Sigmoid colon (tissue), 6 donors: ENCODE measurements at regions not wholly inside any gene's neighbourhood (a gene's known extent, or its start where the extent isn't known, plus 50 kb on each side); places are given as distances from the start of the nearest gene placed in this dataset.

ENCODE experiments used
- DNase-seq: peaks from one replicate; pipeline ENCODE4 v3.0.0-alpha.2; 2019
- H3K27ac ChIP-seq, 4 donors: fragments of 200-600 bp; sonication (generic); one replicate each; pipeline ENCODE4 v1.5.1; 2016 to 2019; ENCODE audit warnings: mild to moderate bottlenecking in 1 of 4
- H3K27me3 ChIP-seq, 3 donors: fragments of 200-600 bp; sonication (generic); one replicate each; pipeline ENCODE4 v1.5.1; 2019; ENCODE audit warnings: mild to moderate bottlenecking in 1 of 3
- H3K36me3 ChIP-seq, 4 donors: fragments of 200-600 bp; sonication (generic); one replicate each; pipeline ENCODE4 v1.5.1; 2016 to 2019
- H3K4me1 ChIP-seq, 4 donors: fragments of 200-600 bp; sonication (generic); one replicate each; pipeline ENCODE4 v1.5.1; 2017 to 2019
- H3K4me3 ChIP-seq, 4 donors: fragments of 200-600 bp; sonication (generic); one replicate each; pipeline ENCODE4 v1.5.1; 2017 to 2019; ENCODE audit warnings: mild to moderate bottlenecking in 2 of 4, moderate library complexity in 1 of 4
- H3K9me3 ChIP-seq, 4 donors: fragments of 200-600 bp in 3 of 4; sonication (generic) in 3 of 4; one replicate each; pipeline versions ENCODE4 v1.5.1 to v1.6.1; 2013 to 2019
- EP300 ChIP-seq, 4 donors: sonication (generic); formaldehyde crosslinking; IDR thresholded peaks; one replicate each; pipeline ENCODE4 v1.6.1; 2017; ENCODE audit warnings: antibody characterized with exemption in 4 of 4
- POLR2A ChIP-seq, 2 donors: fragments of 450-650 bp; IDR thresholded peaks; one replicate each; pipeline ENCODE4 v1.6.1; 2016; ENCODE audit warnings: antibody characterized with exemption in 2 of 2, mild to moderate bottlenecking in 2 of 2, moderate library complexity in 2 of 2
- POLR2AphosphoS5 ChIP-seq, 4 donors: sonication (generic); formaldehyde crosslinking; IDR thresholded peaks; one replicate each; pipeline ENCODE4 v1.6.1; 2017; ENCODE audit warnings: antibody characterized with exemption in 4 of 4
- WGBS, 2 donors: extraction: QIAGEN DNeasy Blood & Tissue Kit; methylation state at CpG; one replicate each; pipeline ENCODE4 v1.1.7; 2013; 5-methylcytosine and 5-hydroxymethylcytosine counted together
- intact Hi-C: fragments of 100-400 bp; cut with DNase I; formaldehyde crosslinking; loops from one replicate; pipeline ENCODE4 v1.15.1; 2023
- TF ChIP-seq, protein P1 (sequence below), 4 experiments: fragments of 450-650 bp in 3 of 4; fragments of 200-600 bp in 1 of 4; IDR thresholded peaks; one replicate each; pipeline ENCODE4 v1.5.1; 2016 to 2019; ENCODE audit warnings: antibody characterized with exemption in 4 of 4, mild to moderate bottlenecking in 3 of 4, moderate library complexity in 2 of 4
- donor health status: healthy with polysubstance abuse.
- donor health status: healthy.

GRCh38 chr6:51261691-51262090, 443.0 kb downstream of the TFAP2B start:
- Histone ChIP-seq H3K4me3 (no peak overlapping the region), H3K36me3 (no peaks in the 10 kb centered on the region), H3K9me3 (no peaks in the 10 kb centered on the region), H3K27me3 (no peaks in the 10 kb centered on the region), H3K4me1 (peaks cover 0 to 1% (median 0%) of the 10 kb centered on the region in 4 donors), H3K27ac (no peak overlapping the region)
- TF ChIP-seq, protein P1, sequence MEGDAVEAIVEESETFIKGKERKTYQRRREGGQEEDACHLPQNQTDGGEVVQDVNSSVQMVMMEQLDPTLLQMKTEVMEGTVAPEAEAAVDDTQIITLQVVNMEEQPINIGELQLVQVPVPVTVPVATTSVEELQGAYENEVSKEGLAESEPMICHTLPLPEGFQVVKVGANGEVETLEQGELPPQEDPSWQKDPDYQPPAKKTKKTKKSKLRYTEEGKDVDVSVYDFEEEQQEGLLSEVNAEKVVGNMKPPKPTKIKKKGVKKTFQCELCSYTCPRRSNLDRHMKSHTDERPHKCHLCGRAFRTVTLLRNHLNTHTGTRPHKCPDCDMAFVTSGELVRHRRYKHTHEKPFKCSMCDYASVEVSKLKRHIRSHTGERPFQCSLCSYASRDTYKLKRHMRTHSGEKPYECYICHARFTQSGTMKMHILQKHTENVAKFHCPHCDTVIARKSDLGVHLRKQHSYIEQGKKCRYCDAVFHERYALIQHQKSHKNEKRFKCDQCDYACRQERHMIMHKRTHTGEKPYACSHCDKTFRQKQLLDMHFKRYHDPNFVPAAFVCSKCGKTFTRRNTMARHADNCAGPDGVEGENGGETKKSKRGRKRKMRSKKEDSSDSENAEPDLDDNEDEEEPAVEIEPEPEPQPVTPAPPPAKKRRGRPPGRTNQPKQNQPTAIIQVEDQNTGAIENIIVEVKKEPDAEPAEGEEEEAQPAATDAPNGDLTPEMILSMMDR (IDR thresholded peaks at IDR 0.05), result no peak
- no peak for TF ChIP-seq POLR2A (IDR thresholded peaks at IDR 0.05)
- intact Hi-C loops, result no loop called here
- no peak for DNase-seq
- 69% methylated on average over 5 of the region's 5 CpGs for WGBS, 2 donors

GRCh38 chr6:51265426-51265825, 446.8 kb downstream of the TFAP2B start:
- Histone ChIP-seq H3K9me3 (no peaks in the 10 kb centered on the region), H3K36me3 (no peaks in the 10 kb centered on the region), H3K27ac (no peak overlapping the region), H3K4me3 (no peak overlapping the region), H3K27me3 (no peaks in the 10 kb centered on the region), H3K4me1 (peaks cover 0 to 6% (median 0%) of the 10 kb centered on the region in 4 donors)
- peak; percentile 64 for DNase-seq
- intact Hi-C loops, result no loop called here
- WGBS, 2 donors, result 53 to 64% methylated on average over 4 of the region's 4 CpGs
- TF ChIP-seq POLR2A (IDR thresholded peaks at IDR 0.05) (no peak), POLR2AphosphoS5 (IDR thresholded peaks at IDR 0.05) (no peak), EP300 (IDR thresholded peaks at IDR 0.05) (no peak)
- TF ChIP-seq, protein P1 (IDR thresholded peaks at IDR 0.05), result no peak

DNA sequence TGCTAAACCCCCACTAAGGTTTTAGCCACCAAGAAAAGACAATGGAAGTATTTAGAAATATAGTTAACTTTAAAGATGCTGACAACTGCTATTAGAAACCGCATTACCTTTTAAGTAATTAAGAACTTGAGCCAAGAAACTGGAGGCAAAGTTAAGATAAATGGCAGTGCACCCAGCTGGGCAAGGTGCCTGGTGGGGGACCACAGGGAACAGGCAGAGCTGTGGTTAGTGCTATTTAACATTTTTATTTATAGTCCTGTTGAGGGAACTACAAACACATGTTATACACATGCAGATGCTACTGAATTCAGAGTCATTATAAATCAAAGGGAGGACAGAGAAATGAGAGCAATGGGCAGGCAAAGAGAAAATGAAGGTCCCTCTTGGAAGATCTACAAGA, 447.9 kb downstream of the TFAP2B start:
- intact Hi-C loops, result no loop called here
- H3K27ac ChIP-seq, result no peak overlapping the region
- 51 to 81% methylated on average over 1 of the region's 1 CpG for WGBS, 2 donors

DNA sequence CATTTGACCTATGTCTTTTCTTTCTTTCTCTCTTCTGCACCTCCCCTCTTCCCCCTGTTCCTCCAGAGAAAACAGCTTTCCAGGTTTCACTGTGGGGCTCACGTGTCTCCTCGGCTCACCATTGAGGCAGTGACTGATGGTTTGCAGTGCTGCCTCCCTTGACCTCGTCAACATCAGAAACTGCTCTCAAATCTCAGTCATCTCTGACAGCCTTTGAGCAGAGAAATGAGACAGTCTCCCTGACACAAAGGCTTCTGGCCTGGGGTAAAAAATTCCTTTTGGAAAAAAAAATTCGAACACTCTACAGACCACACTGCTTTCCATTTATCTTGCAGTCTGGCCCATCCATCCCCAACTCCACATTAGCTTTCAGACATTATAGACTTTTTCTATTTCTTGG, 450.0 kb downstream of the TFAP2B start:
- H3K4me3 ChIP-seq, result no peak overlapping the region

More for the DNA sequence above, 447.9 kb downstream of the TFAP2B start:
- DNase-seq, result no peak
- no peaks in the 10 kb centered on the region for H3K27me3 ChIP-seq
- H3K4me3 ChIP-seq, result no peak overlapping the region
- no peaks in the 10 kb centered on the region for H3K36me3 ChIP-seq
- no peak for TF ChIP-seq POLR2A (IDR thresholded peaks at IDR 0.05)
- TF ChIP-seq EP300 (IDR thresholded peaks at IDR 0.05), result no peak
- TF ChIP-seq POLR2AphosphoS5 (IDR thresholded peaks at IDR 0.05), result no peak
- TF ChIP-seq, protein P1 (IDR thresholded peaks at IDR 0.05), result no peak
- H3K4me1 ChIP-seq, result peaks cover 0 to 6% (median 0%) of the 10 kb centered on the region in 4 donors
- H3K9me3 ChIP-seq, result no peaks in the 10 kb centered on the region

DNA sequence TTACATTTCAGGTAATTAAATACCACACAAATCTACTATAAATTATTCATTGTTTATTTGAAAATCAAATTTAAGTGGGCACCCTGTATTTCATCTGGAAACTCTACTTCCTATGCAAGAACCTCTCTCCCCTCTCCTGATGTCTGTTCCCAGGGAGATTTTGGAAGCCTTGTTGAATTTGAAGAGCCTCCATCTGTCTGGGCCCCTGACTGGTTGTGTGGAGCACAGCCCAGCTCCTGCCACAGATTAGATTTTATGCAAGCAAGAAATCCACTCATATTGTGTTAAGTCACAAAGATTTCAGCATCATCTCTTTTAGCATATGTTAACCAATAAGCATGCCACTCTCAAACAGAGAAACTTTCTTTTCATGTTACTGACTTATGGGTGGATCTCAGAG, 451.2 kb downstream of the TFAP2B start:
- no peaks in the 10 kb centered on the region for H3K9me3 ChIP-seq
- no peak overlapping the region for H3K27ac ChIP-seq
- TF ChIP-seq POLR2A (IDR thresholded peaks at IDR 0.05), result no peak
- H3K27me3 ChIP-seq, result no peaks in the 10 kb centered on the region
- peaks cover 0 to 6% (median 0%) of the 10 kb centered on the region in 4 donors for H3K4me1 ChIP-seq
- DNase-seq, result no peak
- no peaks in the 10 kb centered on the region for H3K36me3 ChIP-seq
- intact Hi-C loops, result no loop called here
- no peak overlapping the region for H3K4me3 ChIP-seq

More for the DNA sequence above, 450.0 kb downstream of the TFAP2B start:
- Histone ChIP-seq H3K27me3 (no peaks in the 10 kb centered on the region), H3K27ac (no peak overlapping the region), H3K9me3 (no peaks in the 10 kb centered on the region), H3K4me1 (peaks cover 0 to 6% (median 0%) of the 10 kb centered on the region in 4 donors), H3K36me3 (no peaks in the 10 kb centered on the region)
- intact Hi-C loops, result no loop called here
- 76 to 77% methylated on average over 4 of the region's 4 CpGs for WGBS, 2 donors
- DNase-seq, result no peak
- no peak for TF ChIP-seq POLR2A (IDR thresholded peaks at IDR 0.05)
- TF ChIP-seq POLR2AphosphoS5 (IDR thresholded peaks at IDR 0.05), result no peak
- TF ChIP-seq EP300 (IDR thresholded peaks at IDR 0.05), result no peak
- TF ChIP-seq, protein P1 (IDR thresholded peaks at IDR 0.05), result no peak
